ENCODE measurements at regions not wholly inside any gene's neighbourhood (a gene's known extent, or its start where the extent isn't known, plus 50 kb on each side); places are given as distances from the start of the nearest gene placed in this dataset.

GRCh38 chr4:101593666-101594065 lies 196.9 kb upstream of the BANK1 start:
- TF ChIP-seq POLR2A (IDR thresholded peaks at IDR 0.05; ENCODE audit: low read length) (no peak), GATA1 (IDR thresholded peaks at IDR 0.05; ENCODE audit: low read depth, low read length) (no peak)
